HG02970 (cell line): ENCODE measurements at regions not wholly inside any gene's neighbourhood (a gene's known extent, or its start where the extent isn't known, plus 50 kb on each side); places are given as distances from the start of the nearest gene placed in this dataset.

Experiments used
- ATAC-seq: cut with Tn5 transposase; IDR thresholded peaks from one replicate; pipeline ENCODE4 v1.9.1; 2021; ENCODE audit warnings: mild to moderate bottlenecking, moderate library complexity, moderate number of reproducible peaks; ENCODE audit not compliant: unreplicated experiment, low FRiP score

- ATAC-seq, result no peak
Measured at GRCh38 chr7:94344826-94345225, 49.9 kb upstream of the COL1A2 start.
